K562 (cell line): ENCODE measurements at regions not wholly inside any gene's neighbourhood (a gene's known extent, or its start where the extent isn't known, plus 50 kb on each side); places are given as distances from the start of the nearest gene placed in this dataset.

Experiments used
- ADNP ChIP-seq: fragments of 200-800 bp; sonication (Bioruptor generic); IDR thresholded peaks from 2 replicates; pipeline ENCODE4 v1.6.1; 2016; ENCODE audit warnings: missing genetic modification characterization, missing compliant biosample characterization
- CREB1 ChIP-seq, 2 experiments: sonication (generic) in 1 of 2; formaldehyde crosslinking in 1 of 2; IDR thresholded peaks; 2 replicates each; pipeline versions ENCODE4 v1.6.1 to v1.8.0; 2012 to 2022; ENCODE audit warnings: inconsistent platforms in 1 of 2, mild to moderate bottlenecking in 1 of 2, missing genetic modification reagents in 1 of 2, moderate library complexity in 1 of 2
- CUX1 ChIP-seq: fragments of 200-800 bp; sonication (Bioruptor generic); IDR thresholded peaks from 2 replicates; pipeline ENCODE4 v1.6.1; 2016; ENCODE audit warnings: missing genetic modification characterization, missing compliant biosample characterization
- EP300 ChIP-seq: IDR thresholded peaks from 2 replicates; pipeline ENCODE4 v1.6.1; 2012; ENCODE audit warnings: low read length, improper control_type of control experiment
- FOXK2 ChIP-seq, 2 experiments: fragments of 450-650 bp; IDR thresholded peaks in 1 of 2; conservative IDR thresholded peaks in 1 of 2; 2 replicates each; pipeline ENCODE4 v1.6.1; 2016; ENCODE audit warnings: low read depth in 2 of 2, mild to moderate bottlenecking in 1 of 2
- GABPB1 ChIP-seq: sonication (generic); formaldehyde crosslinking; IDR thresholded peaks from 2 replicates; pipeline ENCODE4 v1.8.0; 2022; ENCODE audit warnings: mild to moderate bottlenecking, missing genetic modification reagents
- IRF2 ChIP-seq: sonication (generic); formaldehyde crosslinking; IDR thresholded peaks from 2 replicates; pipeline ENCODE4 v1.8.1; 2022; ENCODE audit warnings: mild to moderate bottlenecking, missing genetic modification reagents
- POLR2AphosphoS5 ChIP-seq: IDR thresholded peaks from 2 replicates; pipeline ENCODE4 v1.6.1; 2011; ENCODE audit warnings: mild to moderate bottlenecking, low read depth, low read length, moderate library complexity; ENCODE audit not compliant: control insufficient read depth, insufficient read depth
- REST ChIP-seq, 2 experiments: fragments of 450-650 bp; formaldehyde crosslinking in 1 of 2; IDR thresholded peaks; 2 replicates each; pipeline versions ENCODE4 v1.4.0 to v1.6.1; 2014 to 2020; ENCODE audit warnings: mild to moderate bottlenecking in 2 of 2, borderline replicate concordance in 1 of 2, low read depth in 1 of 2
- SMC3 ChIP-seq: conservative IDR thresholded peaks from 2 replicates; pipeline ENCODE4 v1.6.1; 2011; ENCODE audit warnings: low read depth, low read length, improper control_type of control experiment; ENCODE audit not compliant: insufficient read depth
- SRSF1 ChIP-seq: fragments of 200-400 bp; formaldehyde crosslinking; IDR thresholded peaks from 2 replicates; pipeline ENCODE4 v1.6.1; 2017; ENCODE audit warnings: mild to moderate bottlenecking, low read depth, low read length, moderate library complexity
- XRCC5 ChIP-seq: fragments of 200-400 bp; formaldehyde crosslinking; IDR thresholded peaks from 2 replicates; pipeline ENCODE4 v1.6.1; 2017; ENCODE audit warnings: low read depth, mild to moderate bottlenecking, low read length
- YY1 ChIP-seq, 3 experiments: IDR thresholded peaks; 2 replicates each; pipeline ENCODE4 v1.6.1; 2011; ENCODE audit warnings: low read length in 2 of 3, mild to moderate bottlenecking in 2 of 3, moderate library complexity in 2 of 3, borderline replicate concordance in 1 of 3, control low read depth in 1 of 3, low read depth in 1 of 3; ENCODE audit not compliant: insufficient read depth in 3 of 3, insufficient replicate concordance in 2 of 3, control insufficient read depth in 1 of 3, insufficient read length in 1 of 3; ENCODE audit errors: extremely low read depth in 1 of 3
- TF ChIP-seq, protein P1 (sequence below), 3 experiments: IDR thresholded peaks in 2 of 3; conservative IDR thresholded peaks in 1 of 3; 2 replicates each; pipeline ENCODE4 v1.5.1; 2011 to 2012; ENCODE audit warnings: low read length in 3 of 3, mild to moderate bottlenecking in 3 of 3, control low read depth in 2 of 3, improper control_type of control experiment in 1 of 3, inconsistent platforms in 1 of 3, low read depth in 1 of 3, mixed read lengths in 1 of 3, moderate library complexity in 1 of 3; ENCODE audit not compliant: insufficient read depth in 2 of 3

DNA sequence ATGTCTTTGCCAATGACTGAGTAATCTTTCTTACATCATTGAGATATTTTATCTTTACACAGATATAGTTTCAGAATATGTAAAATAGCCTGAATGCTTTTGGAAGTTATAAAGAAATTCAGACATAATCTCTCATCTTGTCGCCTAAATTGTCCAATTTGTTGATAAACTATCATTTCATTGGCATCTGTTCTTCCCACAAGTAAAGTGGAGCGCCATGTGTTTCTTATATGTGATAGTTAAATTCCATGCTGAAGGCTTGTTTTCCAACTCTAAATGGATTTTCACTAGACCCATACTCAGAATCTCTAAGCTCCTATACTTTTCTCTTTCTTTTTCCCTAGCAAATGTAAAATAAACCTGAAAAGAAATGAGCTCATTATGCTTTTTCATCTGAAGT lies 640.1 kb upstream of the MBL2 start:
- TF ChIP-seq CREB1 (IDR thresholded peaks at IDR 0.05) (no peak), CREB1 (CRISPR knock-in tag; IDR thresholded peaks at IDR 0.05) (no peak), SMC3 (no peak), XRCC5 (no peak), REST (IDR thresholded peaks at IDR 0.05; ENCODE audit: borderline replicate concordance) (no peak), REST (CRISPR knock-in tag; IDR thresholded peaks at IDR 0.05; ENCODE audit: low read depth) (no peak), SRSF1 (no peak), CUX1 (CRISPR knock-in tag) (no peak), GABPB1 (CRISPR knock-in tag) (no peak), FOXK2 (conservative IDR thresholded peaks at IDR 0.05 in 1 of 2, IDR thresholded peaks at IDR 0.05 in 1 of 2; ENCODE audit: low read depth in 2 of 2) (no peak), YY1 (IDR thresholded peaks at IDR 0.05; ENCODE audit: borderline replicate concordance in 1 of 3, control insufficient read depth in 1 of 3, extremely low read depth in 1 of 3, insufficient read depth in 3 of 3, insufficient read length in 1 of 3, insufficient replicate concordance in 2 of 3, low read depth in 1 of 3, low read length in 2 of 3) (no peak), IRF2 (CRISPR knock-in tag) (no peak), EP300 (no peak), POLR2AphosphoS5 (no peak), ADNP (no peak)
- TF ChIP-seq, protein P1, sequence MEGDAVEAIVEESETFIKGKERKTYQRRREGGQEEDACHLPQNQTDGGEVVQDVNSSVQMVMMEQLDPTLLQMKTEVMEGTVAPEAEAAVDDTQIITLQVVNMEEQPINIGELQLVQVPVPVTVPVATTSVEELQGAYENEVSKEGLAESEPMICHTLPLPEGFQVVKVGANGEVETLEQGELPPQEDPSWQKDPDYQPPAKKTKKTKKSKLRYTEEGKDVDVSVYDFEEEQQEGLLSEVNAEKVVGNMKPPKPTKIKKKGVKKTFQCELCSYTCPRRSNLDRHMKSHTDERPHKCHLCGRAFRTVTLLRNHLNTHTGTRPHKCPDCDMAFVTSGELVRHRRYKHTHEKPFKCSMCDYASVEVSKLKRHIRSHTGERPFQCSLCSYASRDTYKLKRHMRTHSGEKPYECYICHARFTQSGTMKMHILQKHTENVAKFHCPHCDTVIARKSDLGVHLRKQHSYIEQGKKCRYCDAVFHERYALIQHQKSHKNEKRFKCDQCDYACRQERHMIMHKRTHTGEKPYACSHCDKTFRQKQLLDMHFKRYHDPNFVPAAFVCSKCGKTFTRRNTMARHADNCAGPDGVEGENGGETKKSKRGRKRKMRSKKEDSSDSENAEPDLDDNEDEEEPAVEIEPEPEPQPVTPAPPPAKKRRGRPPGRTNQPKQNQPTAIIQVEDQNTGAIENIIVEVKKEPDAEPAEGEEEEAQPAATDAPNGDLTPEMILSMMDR (IDR thresholded peaks at IDR 0.05 in 2 of 3, conservative IDR thresholded peaks at IDR 0.05 in 1 of 3; ENCODE audit: insufficient read depth in 2 of 3, low read depth in 1 of 3, low read length in 3 of 3), result no peak
